Stomach smooth muscle (tissue), 2 donors: ENCODE measurements at regions not wholly inside any gene's neighbourhood (a gene's known extent, or its start where the extent isn't known, plus 50 kb on each side); places are given as distances from the start of the nearest gene placed in this dataset.
A peak's percentile ranks its signal among the peaks of the same experiment; 100 is the strongest.

Experiments
- H3K27ac ChIP-seq: one replicate; pipeline ENCODE4 v1.7.0; 2013; ENCODE audit warnings: mild to moderate bottlenecking, low read length, inconsistent platforms
- H3K27me3 ChIP-seq, 2 donors: one replicate each; pipeline ENCODE4 v1.7.0; 2013; ENCODE audit warnings: low read length in 2 of 2; ENCODE audit not compliant: insufficient read depth in 2 of 2, control insufficient read depth in 1 of 2
- H3K36me3 ChIP-seq, 2 donors: one replicate each; pipeline ENCODE4 v1.7.0; 2013; ENCODE audit warnings: low read length in 2 of 2; ENCODE audit not compliant: control insufficient read depth in 2 of 2, insufficient read depth in 2 of 2
- H3K4me1 ChIP-seq: one replicate; pipeline ENCODE4 v1.7.0; 2013; ENCODE audit warnings: low read length; ENCODE audit not compliant: control insufficient read depth, insufficient read depth
- H3K4me3 ChIP-seq, 2 donors: one replicate each; pipeline ENCODE4 v1.7.0; 2013; ENCODE audit warnings: low read length in 2 of 2
- H3K9ac ChIP-seq, 2 donors: one replicate each; pipeline ENCODE4 v1.7.0; 2013; ENCODE audit warnings: low read length in 2 of 2, mild to moderate bottlenecking in 1 of 2
- H3K9me3 ChIP-seq, 2 donors: one replicate each; pipeline ENCODE4 v1.7.0; 2013; ENCODE audit warnings: low read length in 2 of 2; ENCODE audit not compliant: control insufficient read depth in 2 of 2
- donor health status: healthy.
- donor health status: Pancreatic carcinoma.

- Histone ChIP-seq H3K27me3 (peaks cover 0 to 31% of the 10 kb centered on the region in 2 donors), H3K9ac (no peak overlapping the region), H3K9me3 (no peaks in the 10 kb centered on the region), H3K4me1 (peaks cover 2% of the 10 kb centered on the region), H3K27ac (no peak overlapping the region), H3K36me3 (no peaks in the 10 kb centered on the region), H3K4me3 (no peak overlapping the region)
Measured at GRCh38 chrX:68922013-68922412, 93.2 kb downstream of the EFNB1 start.

GRCh38 chrX:68920561-68920960, 91.7 kb downstream of the EFNB1 start:
- Histone ChIP-seq H3K4me1 (peaks cover 2% of the 10 kb centered on the region), H3K27me3 (peaks cover 0 to 30% of the 10 kb centered on the region in 2 donors), H3K4me3 (no peak overlapping the region), H3K27ac (no peak overlapping the region), H3K9ac (no peak overlapping the region), H3K36me3 (no peaks in the 10 kb centered on the region), H3K9me3 (no peaks in the 10 kb centered on the region)

GRCh38 chrX:68919707-68920106, 90.9 kb downstream of the EFNB1 start:
- H3K9me3 ChIP-seq: no peaks in the 10 kb centered on the region
- no peak overlapping the region for H3K4me3 ChIP-seq
- H3K27ac ChIP-seq: no peak overlapping the region
- no peak overlapping the region for H3K9ac ChIP-seq
- H3K4me1 ChIP-seq: peaks cover 2% of the 10 kb centered on the region
- no peaks in the 10 kb centered on the region for H3K36me3 ChIP-seq
- H3K27me3 ChIP-seq: peaks cover 0 to 27% of the 10 kb centered on the region in 2 donors

GRCh38 chrX:68918202-68918601, 89.4 kb downstream of the EFNB1 start:
- Histone ChIP-seq H3K36me3 (no peaks in the 10 kb centered on the region), H3K4me3 (no peak overlapping the region), H3K27ac (no peak overlapping the region), H3K4me1 (peaks cover 2% of the 10 kb centered on the region), H3K27me3 (peaks cover 0 to 26% of the 10 kb centered on the region in 2 donors), H3K9ac (no peak overlapping the region), H3K9me3 (no peaks in the 10 kb centered on the region)

- peaks cover 3% of the 10 kb centered on the region for H3K4me1 ChIP-seq
- peaks cover 0 to 27% of the 10 kb centered on the region in 2 donors for H3K27me3 ChIP-seq
- no peaks in the 10 kb centered on the region for H3K36me3 ChIP-seq
- no peak overlapping the region for H3K4me3 ChIP-seq
- no peak overlapping the region for H3K9ac ChIP-seq
- H3K9me3 ChIP-seq: no peaks in the 10 kb centered on the region
- H3K27ac ChIP-seq: no peak overlapping the region
Measured at GRCh38 chrX:68917799-68918198, 89.0 kb downstream of the EFNB1 start.

- no peak overlapping the region for H3K9ac ChIP-seq
- H3K27me3 ChIP-seq: peaks cover 0 to 26% of the 10 kb centered on the region in 2 donors
- H3K4me3 ChIP-seq: no peak overlapping the region
- H3K4me1 ChIP-seq: peaks cover 7% of the 10 kb centered on the region
- no peaks in the 10 kb centered on the region for H3K36me3 ChIP-seq
- H3K9me3 ChIP-seq: no peaks in the 10 kb centered on the region
- no peak overlapping the region for H3K27ac ChIP-seq
Measured at GRCh38 chrX:68916891-68917290, 88.1 kb downstream of the EFNB1 start.

- H3K36me3 ChIP-seq: no peaks in the 10 kb centered on the region
- H3K27me3 ChIP-seq: peaks cover 0 to 27% of the 10 kb centered on the region in 2 donors
- peaks cover 7% of the 10 kb centered on the region for H3K4me1 ChIP-seq
- H3K27ac ChIP-seq: no peak overlapping the region
- no peaks in the 10 kb centered on the region for H3K9me3 ChIP-seq
- no peak overlapping the region for H3K4me3 ChIP-seq
- H3K9ac ChIP-seq: no peak overlapping the region
Measured at GRCh38 chrX:68915778-68916177, 87.0 kb downstream of the EFNB1 start.

GRCh38 chrX:68914479-68914946, 85.7 kb downstream of the EFNB1 start:
- Histone ChIP-seq H3K4me1 (peaks cover 5% of the 10 kb centered on the region), H3K9me3 (no peaks in the 10 kb centered on the region), H3K36me3 (no peaks in the 10 kb centered on the region), H3K9ac (no peak overlapping the region), H3K27me3 (peaks cover 0 to 30% of the 10 kb centered on the region in 2 donors), H3K4me3 (no peak overlapping the region), H3K27ac (no peak overlapping the region)

GRCh38 chrX:68913249-68913547, 84.4 kb downstream of the EFNB1 start:
- Histone ChIP-seq H3K27me3 (peaks cover 0 to 34% of the 10 kb centered on the region in 2 donors), H3K9ac (no peak overlapping the region), H3K9me3 (no peaks in the 10 kb centered on the region), H3K36me3 (no peaks in the 10 kb centered on the region), H3K4me1 (peaks cover 5% of the 10 kb centered on the region), H3K27ac (peak overlapping the region; percentile 11), H3K4me3 (no peak overlapping the region)

GRCh38 chrX:68912113-68912512, 83.3 kb downstream of the EFNB1 start:
- peak overlapping the region; percentile 11 for H3K27ac ChIP-seq
- no peaks in the 10 kb centered on the region for H3K36me3 ChIP-seq
- H3K4me1 ChIP-seq: peaks cover 6% of the 10 kb centered on the region
- H3K9ac ChIP-seq: peak overlapping the region in 1 of 2 donors; percentile 2
- H3K9me3 ChIP-seq: no peaks in the 10 kb centered on the region
- H3K27me3 ChIP-seq: peaks cover 0 to 33% of the 10 kb centered on the region in 2 donors
- H3K4me3 ChIP-seq: no peak overlapping the region

GRCh38 chrX:68910731-68911428, 82.1 kb downstream of the EFNB1 start:
- peaks cover 0 to 32% of the 10 kb centered on the region in 2 donors for H3K27me3 ChIP-seq
- no peak overlapping the region for H3K9ac ChIP-seq

More at GRCh38 chrX:68910731-68911428, 82.1 kb downstream of the EFNB1 start:
- Histone ChIP-seq H3K4me3 (no peak overlapping the region), H3K9me3 (no peaks in the 10 kb centered on the region), H3K4me1 (peaks cover 6% of the 10 kb centered on the region), H3K36me3 (no peaks in the 10 kb centered on the region), H3K27ac (no peak overlapping the region)
